Right forelimb (tissue), 1 donor: ENCODE measurements at regions not wholly inside any gene's neighbourhood (a gene's known extent, or its start where the extent isn't known, plus 50 kb on each side); places are given as distances from the start of the nearest gene placed in this dataset.

Experiments
- DNase-seq: peaks from one replicate; pipeline ENCODE4 v3.0.0-alpha.2; 2018

- DNase-seq: no peak
Measured at GRCh38 chr11:70631624-70632047, 233.3 kb downstream of the CTTN start.

GRCh38 chr11:70633610-70634009 lies 235.3 kb downstream of the CTTN start:
- no peak for DNase-seq

GRCh38 chr11:70636659-70637058 lies 238.3 kb downstream of the CTTN start:
- no peak for DNase-seq

- no peak for DNase-seq
Measured at GRCh38 chr11:70637186-70637800, 239.0 kb downstream of the CTTN start.

GRCh38 chr11:70637949-70638583 lies 239.7 kb downstream of the CTTN start:
- DNase-seq: no peak

GRCh38 chr11:70640408-70640807 lies 242.1 kb downstream of the CTTN start:
- DNase-seq: no peak

GRCh38 chr11:70641369-70641768 lies 243.0 kb downstream of the CTTN start:
- DNase-seq: no peak

- DNase-seq: no peak
Measured at GRCh38 chr11:70642266-70642665, 243.9 kb downstream of the CTTN start.

GRCh38 chr11:70643642-70644041 lies 245.3 kb downstream of the CTTN start:
- DNase-seq: no peak

- DNase-seq: no peak
Measured at GRCh38 chr11:70644343-70645060, 246.2 kb downstream of the CTTN start.

- no peak for DNase-seq
Measured at GRCh38 chr11:70645537-70645936, 247.2 kb downstream of the CTTN start.

GRCh38 chr11:70646272-70647049 lies 248.1 kb downstream of the CTTN start:
- DNase-seq: no peak

GRCh38 chr11:70647188-70648166 lies 249.1 kb downstream of the CTTN start:
- DNase-seq: no peak

GRCh38 chr11:70650075-70650909 lies 252.0 kb downstream of the CTTN start:
- DNase-seq: peak; percentile 86

- no peak for DNase-seq
Measured at GRCh38 chr11:70651031-70651430, 252.7 kb downstream of the CTTN start.

GRCh38 chr11:70654016-70654415 lies 255.7 kb downstream of the CTTN start:
- no peak for DNase-seq

- no peak for DNase-seq
Measured at GRCh38 chr11:70655816-70656215, 257.5 kb downstream of the CTTN start.

GRCh38 chr11:70656252-70656651 lies 257.9 kb downstream of the CTTN start:
- no peak for DNase-seq

GRCh38 chr11:70660059-70660888 lies 261.9 kb downstream of the CTTN start:
- no peak for DNase-seq

- DNase-seq: no peak
Measured at GRCh38 chr11:70660889-70661197, 262.5 kb downstream of the CTTN start.
